ENCODE measurements at regions not wholly inside any gene's neighbourhood (a gene's known extent, or its start where the extent isn't known, plus 50 kb on each side); places are given as distances from the start of the nearest gene placed in this dataset.
A peak's percentile ranks its signal among the peaks of the same experiment; 100 is the strongest.

DNA sequence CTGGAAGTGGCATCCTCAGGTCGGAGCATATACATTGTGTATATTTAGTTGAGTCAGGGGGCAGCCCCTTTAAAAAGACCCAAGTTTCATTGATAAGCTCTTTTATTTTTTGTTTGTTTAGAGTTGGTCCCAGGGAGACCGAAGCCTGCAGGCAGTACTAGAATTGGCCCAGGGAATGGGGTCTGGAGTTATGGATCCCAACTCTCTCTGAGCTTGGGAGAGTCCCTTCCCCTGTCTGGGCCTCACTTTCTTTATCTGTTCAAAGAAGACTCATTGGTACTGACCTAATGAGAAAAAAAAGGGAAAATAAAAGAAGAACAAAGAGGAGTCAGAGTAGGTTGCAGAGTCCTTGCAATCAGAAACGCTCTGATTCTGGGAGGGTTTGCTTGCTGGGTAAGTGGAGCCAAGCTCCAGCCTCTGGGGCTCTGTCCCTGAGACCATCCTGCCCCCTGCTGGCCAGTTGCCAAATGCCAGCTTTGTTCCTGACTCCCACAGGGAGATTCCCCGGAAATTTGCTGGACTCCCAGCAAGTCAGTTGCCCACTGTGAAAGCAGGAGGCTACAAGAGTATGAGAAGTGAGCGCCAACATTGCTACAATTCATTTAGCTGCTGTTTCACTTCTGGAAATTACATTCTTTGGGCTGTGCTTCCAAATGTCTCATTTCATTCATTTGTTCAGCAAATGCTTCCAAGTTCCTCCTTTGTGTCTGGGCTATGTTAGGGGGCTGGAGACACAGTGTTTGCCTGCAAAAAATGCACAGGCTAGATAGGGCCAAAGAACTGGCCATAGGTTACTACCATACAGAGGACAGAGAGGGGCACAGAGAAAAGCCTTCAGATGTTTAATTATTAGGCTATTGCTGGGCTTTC lies 156.2 kb downstream of the MELK start:
- DNase-seq: no peak
- no peak overlapping the region for H3K4me3 ChIP-seq
- no peak overlapping the region for H3K27ac ChIP-seq
- H3K9me3 ChIP-seq: no peaks in the 10 kb centered on the region
- no peaks in the 10 kb centered on the region for H3K27me3 ChIP-seq
- TF ChIP-seq, protein P1, sequence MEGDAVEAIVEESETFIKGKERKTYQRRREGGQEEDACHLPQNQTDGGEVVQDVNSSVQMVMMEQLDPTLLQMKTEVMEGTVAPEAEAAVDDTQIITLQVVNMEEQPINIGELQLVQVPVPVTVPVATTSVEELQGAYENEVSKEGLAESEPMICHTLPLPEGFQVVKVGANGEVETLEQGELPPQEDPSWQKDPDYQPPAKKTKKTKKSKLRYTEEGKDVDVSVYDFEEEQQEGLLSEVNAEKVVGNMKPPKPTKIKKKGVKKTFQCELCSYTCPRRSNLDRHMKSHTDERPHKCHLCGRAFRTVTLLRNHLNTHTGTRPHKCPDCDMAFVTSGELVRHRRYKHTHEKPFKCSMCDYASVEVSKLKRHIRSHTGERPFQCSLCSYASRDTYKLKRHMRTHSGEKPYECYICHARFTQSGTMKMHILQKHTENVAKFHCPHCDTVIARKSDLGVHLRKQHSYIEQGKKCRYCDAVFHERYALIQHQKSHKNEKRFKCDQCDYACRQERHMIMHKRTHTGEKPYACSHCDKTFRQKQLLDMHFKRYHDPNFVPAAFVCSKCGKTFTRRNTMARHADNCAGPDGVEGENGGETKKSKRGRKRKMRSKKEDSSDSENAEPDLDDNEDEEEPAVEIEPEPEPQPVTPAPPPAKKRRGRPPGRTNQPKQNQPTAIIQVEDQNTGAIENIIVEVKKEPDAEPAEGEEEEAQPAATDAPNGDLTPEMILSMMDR (IDR thresholded peaks at IDR 0.05): peak in 1 of 2 experiments; percentile 17
- H3K36me3 ChIP-seq: no peaks in the 10 kb centered on the region
- no peaks in the 10 kb centered on the region for H3K4me1 ChIP-seq
- intact Hi-C loops (cut with DNase I; ENCODE audit: low total_unique reads): no loop called here

DNA sequence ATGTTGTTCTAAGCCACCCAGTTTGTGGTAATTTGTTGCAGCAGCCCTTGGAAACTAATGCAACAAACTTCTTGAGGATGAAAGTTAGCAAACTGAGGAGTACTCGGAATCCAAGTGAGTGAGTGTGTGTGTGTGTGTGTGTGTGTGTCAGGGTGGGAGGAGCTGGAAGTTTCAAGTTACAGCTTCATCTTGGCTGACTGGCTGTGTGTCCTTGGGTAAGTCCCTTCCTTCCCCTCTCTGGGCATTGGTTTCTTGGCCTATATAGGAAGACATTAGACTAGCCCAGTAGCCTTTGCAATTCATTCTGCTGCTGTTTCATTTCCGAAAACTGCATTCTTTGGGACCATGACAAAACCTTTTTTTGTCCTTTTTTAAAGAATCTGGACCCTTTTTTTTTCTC lies 157.2 kb downstream of the MELK start:
- Histone ChIP-seq H3K36me3 (no peaks in the 10 kb centered on the region), H3K9me3 (no peaks in the 10 kb centered on the region)
- intact Hi-C loops (cut with DNase I; ENCODE audit: low total_unique reads): no loop called here

DNA sequence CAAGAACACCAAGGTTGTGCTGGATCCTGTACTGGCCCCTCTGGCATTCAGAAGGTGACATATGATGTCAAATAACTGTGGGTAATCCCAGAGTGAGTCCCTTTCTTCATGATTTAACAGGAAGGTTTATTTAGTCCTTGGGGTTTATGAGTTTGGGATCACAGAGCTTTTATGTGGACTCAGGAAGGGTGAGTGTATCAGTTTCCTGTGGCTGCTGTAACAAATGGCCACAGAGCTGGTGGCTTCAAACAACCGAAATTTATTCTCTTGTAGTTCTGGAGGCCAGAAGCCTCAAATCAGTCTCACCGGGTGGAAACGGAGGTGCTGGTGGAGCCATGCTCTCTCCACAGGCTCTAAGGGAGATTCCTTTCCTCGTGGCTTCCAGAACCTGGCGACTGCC lies 157.7 kb downstream of the MELK start:
- Histone ChIP-seq H3K36me3 (no peaks in the 10 kb centered on the region), H3K27ac (no peak overlapping the region), H3K4me3 (no peak overlapping the region), H3K4me1 (no peaks in the 10 kb centered on the region), H3K27me3 (no peaks in the 10 kb centered on the region), H3K9me3 (no peaks in the 10 kb centered on the region)
- no peak for DNase-seq
- TF ChIP-seq, protein P1 (IDR thresholded peaks at IDR 0.05): no peak
- intact Hi-C loops (cut with DNase I; ENCODE audit: low total_unique reads): no loop called here

More for the DNA sequence above, 157.2 kb downstream of the MELK start:
- Histone ChIP-seq H3K27me3 (no peaks in the 10 kb centered on the region), H3K27ac (no peak overlapping the region), H3K4me3 (no peak overlapping the region), H3K4me1 (no peaks in the 10 kb centered on the region)
- TF ChIP-seq, protein P1 (IDR thresholded peaks at IDR 0.05): no peak
- DNase-seq: no peak

DNA sequence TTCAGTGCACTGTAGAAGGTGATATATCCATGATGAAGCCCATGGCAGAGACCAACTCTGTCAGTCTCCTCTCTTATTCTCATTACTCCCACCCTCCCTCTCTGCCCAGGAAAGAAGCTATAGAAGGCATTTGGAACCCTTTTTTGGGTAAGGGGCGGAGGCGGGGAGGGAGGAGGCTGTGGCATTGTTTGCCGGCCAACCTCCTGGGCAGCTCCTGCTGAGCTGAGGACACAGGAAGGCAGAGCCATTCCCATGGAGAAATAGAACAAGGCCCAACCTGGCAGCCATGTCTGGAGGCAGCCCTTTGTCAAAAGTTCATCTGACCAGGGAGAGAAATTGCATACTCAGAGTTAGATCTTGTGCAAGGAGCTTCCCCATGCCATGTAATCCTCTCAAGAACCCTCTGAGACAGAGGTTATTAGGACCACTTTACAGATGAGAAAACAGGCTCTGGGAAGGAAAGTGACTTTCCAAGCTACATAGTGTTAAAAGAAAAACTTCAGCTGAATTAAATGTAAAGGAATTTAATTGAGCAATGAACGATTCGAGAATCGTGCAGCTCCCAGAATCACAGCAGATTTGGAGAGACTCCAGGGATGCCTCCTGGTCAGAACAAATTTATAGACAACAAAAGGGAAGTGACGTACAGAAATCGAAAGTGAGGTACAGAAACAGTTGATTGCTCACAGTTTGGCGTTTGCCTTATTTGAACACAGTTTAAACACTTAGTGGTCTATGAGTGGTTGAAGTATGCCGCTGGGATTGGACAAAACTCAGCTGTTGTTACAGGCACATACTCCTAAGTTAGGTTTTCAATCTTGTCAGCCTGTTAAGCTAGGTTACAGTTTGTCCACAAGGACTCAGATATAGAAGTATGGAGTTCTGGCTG lies 158.6 kb downstream of the MELK start:
- intact Hi-C loops (cut with DNase I; ENCODE audit: low total_unique reads): no loop called here
- TF ChIP-seq, protein P1 (IDR thresholded peaks at IDR 0.05): no peak
- no peaks in the 10 kb centered on the region for H3K9me3 ChIP-seq
- H3K27ac ChIP-seq: no peak overlapping the region
- H3K4me3 ChIP-seq: no peak overlapping the region
- H3K27me3 ChIP-seq: no peaks in the 10 kb centered on the region
- no peak for DNase-seq
- H3K4me1 ChIP-seq: no peaks in the 10 kb centered on the region
- H3K36me3 ChIP-seq: no peaks in the 10 kb centered on the region

DNA sequence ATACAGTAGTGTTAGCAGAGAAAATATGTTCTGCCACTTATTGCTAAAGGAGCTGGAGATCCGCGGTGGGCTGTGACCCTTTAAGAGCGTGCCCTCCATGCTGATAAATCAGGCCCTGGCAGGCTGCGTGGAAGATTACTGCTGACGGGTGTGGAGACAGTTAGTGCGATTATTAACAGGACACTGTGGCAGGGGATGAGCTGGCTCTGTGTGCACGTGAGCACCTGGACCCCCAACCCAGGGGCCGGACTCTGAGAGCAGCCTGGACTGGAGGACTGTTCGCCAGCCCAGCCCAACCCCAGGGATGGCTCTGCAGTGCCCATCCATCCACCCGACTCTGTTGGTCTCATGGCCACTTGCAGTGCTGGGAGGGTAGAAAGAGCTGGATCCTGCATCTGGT lies 162.0 kb downstream of the MELK start:
- Histone ChIP-seq H3K4me1 (no peaks in the 10 kb centered on the region), H3K27ac (no peak overlapping the region), H3K9me3 (no peaks in the 10 kb centered on the region), H3K4me3 (no peak overlapping the region), H3K27me3 (peaks cover 0 to 15% of the 10 kb centered on the region in 2 donors), H3K36me3 (no peaks in the 10 kb centered on the region)
- TF ChIP-seq, protein P1 (IDR thresholded peaks at IDR 0.05): no peak
- peak in 1 of 2 donors; percentile 33 for DNase-seq
- intact Hi-C loops (cut with DNase I; ENCODE audit: low total_unique reads): no loop called here

All from tibial artery (tissue), 4 donors.